H9 (cell line): ENCODE measurements at regions not wholly inside any gene's neighbourhood (a gene's known extent, or its start where the extent isn't known, plus 50 kb on each side); places are given as distances from the start of the nearest gene placed in this dataset.

Source experiments
- DNase-seq: peaks from one replicate; pipeline ENCODE4 v3.0.0-alpha.2; 2017
- H2AFZ ChIP-seq: one replicate; pipeline ENCODE4 v1.6.1; 2013; ENCODE audit warnings: mild to moderate bottlenecking, low read length, control low read depth, moderate library complexity
- H2AK5ac ChIP-seq: 2 replicates; pipeline ENCODE4 v1.6.1; 2013; ENCODE audit warnings: low read length, control low read depth, mixed read lengths; ENCODE audit not compliant: insufficient read length
- H2BK120ac ChIP-seq: one replicate; pipeline ENCODE4 v1.6.1; 2013; ENCODE audit warnings: low read depth, mild to moderate bottlenecking, low read length, control low read depth, inconsistent platforms; ENCODE audit not compliant: poor library complexity, severe bottlenecking
- H2BK12ac ChIP-seq: 2 replicates; pipeline ENCODE4 v1.6.1; 2013; ENCODE audit warnings: low read length, control low read depth, mixed read lengths, low read depth; ENCODE audit not compliant: insufficient read length
- H2BK15ac ChIP-seq: 2 replicates; pipeline ENCODE4 v1.6.1; 2013; ENCODE audit warnings: low read depth, low read length, control low read depth
- H2BK20ac ChIP-seq: one replicate; pipeline ENCODE4 v1.6.1; 2013; ENCODE audit warnings: low read depth, mild to moderate bottlenecking, low read length, control low read depth, inconsistent platforms; ENCODE audit not compliant: poor library complexity, severe bottlenecking
- H2BK5ac ChIP-seq: 2 replicates; pipeline ENCODE4 v1.6.1; 2013; ENCODE audit warnings: low read length, control low read depth, mixed read lengths; ENCODE audit not compliant: insufficient read length
- H3K14ac ChIP-seq: 2 replicates; pipeline ENCODE4 v1.6.1; 2013; ENCODE audit warnings: low read length, control low read depth; ENCODE audit not compliant: insufficient read depth
- H3K18ac ChIP-seq: 2 replicates; pipeline ENCODE4 v1.6.1; 2013; ENCODE audit warnings: low read depth, mild to moderate bottlenecking, mixed read lengths, low read length, control low read depth; ENCODE audit not compliant: insufficient read length
- H3K23ac ChIP-seq: 2 replicates; pipeline ENCODE4 v1.6.1; 2013; ENCODE audit warnings: low read length, control low read depth, mixed read lengths, low read depth; ENCODE audit not compliant: insufficient read length
- H3K23me2 ChIP-seq: 2 replicates; pipeline ENCODE4 v1.6.1; 2013; ENCODE audit warnings: low read depth, mild to moderate bottlenecking, mixed read lengths, low read length, control low read depth; ENCODE audit not compliant: insufficient read length, poor library complexity, severe bottlenecking
- H3K27ac ChIP-seq: 2 replicates; pipeline ENCODE4 v1.5.1; 2013; ENCODE audit warnings: low read length, control low read depth, mixed read lengths, low read depth; ENCODE audit not compliant: insufficient read length
- H3K27me3 ChIP-seq: 2 replicates; pipeline ENCODE4 v1.6.1; 2013; ENCODE audit warnings: low read length, control low read depth, inconsistent platforms; ENCODE audit not compliant: insufficient read depth
- H3K4ac ChIP-seq: 2 replicates; pipeline ENCODE4 v1.6.1; 2013; ENCODE audit warnings: low read depth, mild to moderate bottlenecking, control low read depth, inconsistent platforms, low read length, moderate library complexity
- H3K4me1 ChIP-seq: 2 replicates; pipeline ENCODE4 v1.6.1; 2013; ENCODE audit warnings: low read length, control low read depth, inconsistent platforms; ENCODE audit not compliant: insufficient read depth
- H3K4me2 ChIP-seq: 2 replicates; pipeline ENCODE4 v1.6.1; 2013; ENCODE audit warnings: low read length, control low read depth, mixed read lengths; ENCODE audit not compliant: insufficient read length, insufficient read depth
- H3K56ac ChIP-seq: 2 replicates; pipeline ENCODE4 v1.6.1; 2013; ENCODE audit warnings: low read depth, mild to moderate bottlenecking, mixed read lengths, low read length, control low read depth; ENCODE audit not compliant: insufficient read length
- H3K79me1 ChIP-seq: 2 replicates; pipeline ENCODE4 v1.6.1; 2013; ENCODE audit warnings: low read depth, mild to moderate bottlenecking, moderate library complexity, low read length, control low read depth, inconsistent platforms; ENCODE audit not compliant: insufficient read depth, poor library complexity, severe bottlenecking
- H3K79me2 ChIP-seq: 2 replicates; pipeline ENCODE4 v1.6.1; 2013; ENCODE audit warnings: low read length, control low read depth, inconsistent platforms; ENCODE audit not compliant: insufficient read depth
- H3K9ac ChIP-seq: 2 replicates; pipeline ENCODE4 v1.6.1; 2013; ENCODE audit warnings: low read length, control low read depth, mixed read lengths; ENCODE audit not compliant: insufficient read length; ENCODE audit errors: extremely low read depth
- H3K9me3 ChIP-seq: one replicate; pipeline ENCODE4 v1.6.1; 2013; ENCODE audit warnings: low read depth, low read length, inconsistent platforms; ENCODE audit not compliant: control insufficient read depth
- H3T11ph ChIP-seq: one replicate; pipeline ENCODE4 v1.6.1; 2013; ENCODE audit warnings: mild to moderate bottlenecking, low read length, control low read depth, inconsistent platforms
- H4K20me1 ChIP-seq: one replicate; pipeline ENCODE4 v1.6.1; 2013; ENCODE audit not compliant: control insufficient read depth, insufficient read length, insufficient read depth
- H4K5ac ChIP-seq: 2 replicates; pipeline ENCODE4 v1.6.1; 2013; ENCODE audit warnings: low read depth, mild to moderate bottlenecking, mixed read lengths, low read length, control low read depth; ENCODE audit not compliant: insufficient read length
- H4K8ac ChIP-seq: replicated peaks from 2 replicates; pipeline ENCODE4 v1.6.1; 2013; ENCODE audit warnings: low read length, control low read depth, mixed read lengths, low read depth; ENCODE audit not compliant: insufficient read length
- H4K91ac ChIP-seq: 2 replicates; pipeline ENCODE4 v1.6.1; 2013; ENCODE audit warnings: low read depth, mild to moderate bottlenecking, moderate library complexity, mixed read lengths, low read length, control low read depth; ENCODE audit not compliant: insufficient read length
- H3K27ac Mint-ChIP-seq, 3 experiments: 2 replicates in 2 of 3; 3 replicates in 1 of 3; pipeline ENCODE4 v1.8.0; 2020 to 2021; ENCODE audit warnings: mixed read lengths in 3 of 3, mild to moderate bottlenecking in 1 of 3, moderate library complexity in 1 of 3
- H3K27me3 Mint-ChIP-seq: 2 replicates; pipeline ENCODE4 v1.8.0; 2021; ENCODE audit warnings: low read depth, mild to moderate bottlenecking, moderate library complexity, mixed read lengths
- H3K36me3 Mint-ChIP-seq, 3 experiments: 2 replicates in 2 of 3; 3 replicates in 1 of 3; pipeline ENCODE4 v1.8.0; 2020 to 2021; ENCODE audit warnings: low read depth in 3 of 3, mixed read lengths in 3 of 3; ENCODE audit not compliant: insufficient read depth in 1 of 3
- H3K4me1 Mint-ChIP-seq, 2 experiments: 2 replicates each; pipeline ENCODE4 v1.8.0; 2020; ENCODE audit warnings: mixed read lengths in 2 of 2
- H3K4me3 Mint-ChIP-seq, 2 experiments: 2 replicates in 1 of 2; 3 replicates in 1 of 2; pipeline ENCODE4 v1.8.0; 2020 to 2021; ENCODE audit warnings: mild to moderate bottlenecking in 2 of 2, mixed read lengths in 2 of 2, moderate library complexity in 1 of 2
- H3K9me3 Mint-ChIP-seq, 2 experiments: 2 replicates in 1 of 2; 3 replicates in 1 of 2; pipeline ENCODE4 v1.8.0; 2020; ENCODE audit warnings: mild to moderate bottlenecking in 2 of 2, mixed read lengths in 2 of 2, moderate library complexity in 1 of 2
- CTCF ChIP-seq: fragments of 200-600 bp; sonication (generic); conservative IDR thresholded peaks from 3 replicates; pipeline ENCODE4 v1.8.0; 2021; ENCODE audit warnings: antibody characterized with exemption, mild to moderate bottlenecking
- WGBS: extraction: QIAGEN DNeasy Blood & Tissue Kit; methylation state at CpG from one replicate; pipeline ENCODE4 v1.1.7; 2013; ENCODE audit warnings: missing lambda C conversion rate, low lambda C conversion rate, mixed read lengths; ENCODE audit not compliant: insufficient read length; ENCODE audit errors: extremely low coverage; 5-methylcytosine and 5-hydroxymethylcytosine counted together

DNA sequence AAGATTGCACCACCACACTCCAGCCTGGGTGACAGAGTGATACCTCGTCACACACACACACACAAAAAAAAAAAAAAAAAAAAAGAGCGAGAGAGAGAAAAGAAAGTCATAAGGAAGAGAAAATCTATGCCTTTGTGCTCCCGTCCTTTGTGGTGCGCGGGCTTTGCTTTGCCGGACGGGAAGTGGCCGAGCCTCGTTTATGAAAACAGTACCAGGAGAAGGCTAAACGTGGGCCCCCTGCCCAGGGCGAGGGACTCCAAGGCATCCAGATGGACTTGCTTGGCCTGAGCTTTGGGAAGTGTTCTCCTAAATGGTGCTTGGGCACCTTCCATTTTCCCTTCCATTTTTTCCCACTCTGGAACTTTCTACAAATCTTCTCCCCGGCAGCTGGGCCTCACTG is 109.3 kb upstream of the LRPAP1 start:
- H3K4ac ChIP-seq = no peak overlapping the region
- no peak overlapping the region for H4K5ac ChIP-seq
- no peak overlapping the region for H2AFZ ChIP-seq
- no peak overlapping the region for H2AK5ac ChIP-seq
- no CpG with 5 or more reads among the region's 12 CpGs for WGBS
- Mint-ChIP-seq H3K27me3 (peaks cover 47% of the 10 kb centered on the region), H3K27ac (no peak overlapping the region), H3K4me1 (peaks cover 0 to 1% of the 10 kb centered on the region in 2 experiments; a peak in 2 of 4 replicates), H3K36me3 (peaks cover 0 to 2% (median 0%) of the 10 kb centered on the region in 3 experiments; a peak in 2 of 7 replicates), H3K9me3 (peaks cover 4 to 8% of the 10 kb centered on the region in 2 experiments; a peak in 4 of 5 replicates), H3K4me3 (no peak overlapping the region)
- H3K23ac ChIP-seq = no peak overlapping the region
- no peak overlapping the region for H4K91ac ChIP-seq
- H4K8ac ChIP-seq = no peak overlapping the region
- no peak overlapping the region for H2BK15ac ChIP-seq
- TF ChIP-seq CTCF = no peak
- no peak overlapping the region for H3K9ac ChIP-seq
- no peak overlapping the region for H2BK5ac ChIP-seq
- H4K20me1 ChIP-seq = no peaks in the 10 kb centered on the region
- no peaks in the 10 kb centered on the region for H3K27me3 ChIP-seq
- no peaks in the 10 kb centered on the region for H3K23me2 ChIP-seq
- H2BK12ac ChIP-seq = no peak overlapping the region
- no peak overlapping the region for H2BK120ac ChIP-seq
- H3K56ac ChIP-seq = no peak overlapping the region
- no peak for DNase-seq
- no peaks in the 10 kb centered on the region for H3K4me1 ChIP-seq
- H3K18ac ChIP-seq = no peak overlapping the region
- no peak overlapping the region for H2BK20ac ChIP-seq
- no peaks in the 10 kb centered on the region for H3K9me3 ChIP-seq
- H3K27ac ChIP-seq = no peak overlapping the region
- no peak overlapping the region for H3K14ac ChIP-seq
- no peaks in the 10 kb centered on the region for H3K79me1 ChIP-seq
- H3K4me2 ChIP-seq = no peak overlapping the region
- no peak overlapping the region for H3T11ph ChIP-seq
- no peaks in the 10 kb centered on the region for H3K79me2 ChIP-seq
